IMR-90 (cell line): ENCODE measurements at regions not wholly inside any gene's neighbourhood (a gene's known extent, or its start where the extent isn't known, plus 50 kb on each side); places are given as distances from the start of the nearest gene placed in this dataset.

Experiments
- POLR2A ChIP-seq: IDR thresholded peaks from 2 replicates; pipeline ENCODE4 v1.6.1; 2012; ENCODE audit warnings: mild to moderate bottlenecking, low read depth, low read length
- RAD21 ChIP-seq: IDR thresholded peaks from 2 replicates; pipeline ENCODE4 v1.6.1; 2012; ENCODE audit warnings: low read length, improper control_type of control experiment

DNA sequence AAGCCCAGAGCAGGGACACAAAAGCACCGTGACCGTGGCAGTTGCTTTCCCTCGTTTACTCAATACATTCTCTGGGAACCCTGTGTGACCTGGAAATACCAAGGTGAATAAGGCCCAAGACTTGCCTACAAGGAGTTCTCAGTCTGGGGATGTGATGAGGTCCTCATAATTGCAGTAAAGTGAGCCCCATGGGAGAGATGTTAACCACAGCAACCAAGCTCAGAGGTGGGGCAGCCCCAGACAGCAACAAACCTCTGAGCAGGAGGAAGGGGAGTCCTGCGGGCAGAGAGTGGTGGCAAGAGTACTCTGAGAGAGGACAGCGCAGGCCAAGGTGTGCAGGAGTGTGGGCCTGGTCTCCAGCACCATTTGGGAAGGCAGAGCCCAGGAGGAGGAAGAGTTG is 91.6 kb downstream of the TTC32 start:
- TF ChIP-seq POLR2A, result no peak
- no peak for TF ChIP-seq RAD21
